ENCODE measurements at regions not wholly inside any gene's neighbourhood (a gene's known extent, or its start where the extent isn't known, plus 50 kb on each side); places are given as distances from the start of the nearest gene placed in this dataset.
"Not testable (repeated sequence)": the region's sequence is repeated elsewhere in the genome, so short reads cannot be mapped to it uniquely, and the experiment has no call there.

DNA sequence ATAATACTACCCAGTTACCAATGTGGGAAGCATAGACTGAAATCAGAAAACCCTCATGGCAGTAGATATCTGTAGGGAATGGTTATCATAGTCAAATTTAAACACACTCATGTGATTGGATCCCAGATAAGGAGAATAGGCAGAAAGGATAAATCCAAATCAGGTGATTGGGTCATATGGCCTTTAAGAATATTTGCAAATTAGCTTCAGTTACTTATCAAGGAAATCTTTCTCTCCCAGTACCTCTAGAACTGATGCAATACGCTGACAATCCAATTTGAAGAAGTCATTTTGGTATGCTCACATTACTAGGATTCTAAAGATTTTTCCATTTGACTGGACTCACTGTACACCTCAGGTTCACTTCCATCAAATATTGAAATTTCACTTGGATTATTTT is 87.7 kb upstream of the MNS1 start:
- no peaks in the 10 kb centered on the region for H3K4me1 ChIP-seq (ENCODE audit: control insufficient read depth, extremely low read depth, insufficient read depth, low read length)
- H4K20me1 ChIP-seq (ENCODE audit: control insufficient read depth, extremely low read depth, insufficient read depth, low read length) = no peaks in the 10 kb centered on the region
- no peak overlapping the region for H3K27ac ChIP-seq (ENCODE audit: insufficient read depth, low read length)
- no peaks in the 10 kb centered on the region for H3K36me3 ChIP-seq (ENCODE audit: control insufficient read depth, insufficient read depth, low read length)
- H3K27me3 ChIP-seq (ENCODE audit: control insufficient read depth, insufficient read depth, low read length) = no peaks in the 10 kb centered on the region
- no peak overlapping the region for H3K4me3 ChIP-seq (replicated peaks in 1 of 4; ENCODE audit: control extremely low read depth in 1 of 4, insufficient read depth in 1 of 4, low read depth in 3 of 4, low read length in 4 of 4)
- H3K4me2 ChIP-seq (ENCODE audit: extremely low read depth, insufficient read depth, low read length) = no peak overlapping the region
- DNase-seq (ENCODE audit: low read depth in 2 of 2) = no peak
- H3K79me2 ChIP-seq (ENCODE audit: control insufficient read depth, insufficient read depth, low read length) = no peaks in the 10 kb centered on the region
- H3K9me3 ChIP-seq (ENCODE audit: control insufficient read depth, insufficient read depth, low read depth, low read length) = no peaks in the 10 kb centered on the region
- TF ChIP-seq CTCF (conservative IDR thresholded peaks at IDR 0.05 in 1 of 2, IDR thresholded peaks at IDR 0.05 in 1 of 2; ENCODE audit: low read depth in 1 of 2, low read length in 2 of 2) = no peak
- no peak for TF ChIP-seq EZH2 (IDR thresholded peaks at IDR 0.05; ENCODE audit: low read length, missing control alignments)
- H2AFZ ChIP-seq (ENCODE audit: low read length) = no peak overlapping the region
- H3K9ac ChIP-seq (ENCODE audit: insufficient read depth, low read length) = no peak overlapping the region

- not testable (repeated sequence) for H3K9me3 ChIP-seq (ENCODE audit: control insufficient read depth, insufficient read depth, low read depth, low read length); H3K4me1 ChIP-seq (ENCODE audit: control insufficient read depth, extremely low read depth, insufficient read depth, low read length); H2AFZ ChIP-seq (ENCODE audit: low read length); H4K20me1 ChIP-seq (ENCODE audit: control insufficient read depth, extremely low read depth, insufficient read depth, low read length); H3K9ac ChIP-seq (ENCODE audit: insufficient read depth, low read length); H3K4me2 ChIP-seq (ENCODE audit: extremely low read depth, insufficient read depth, low read length); H3K36me3 ChIP-seq (ENCODE audit: control insufficient read depth, insufficient read depth, low read length); H3K27me3 ChIP-seq (ENCODE audit: control insufficient read depth, insufficient read depth, low read length); DNase-seq (ENCODE audit: low read depth in 2 of 2); H3K79me2 ChIP-seq (ENCODE audit: control insufficient read depth, insufficient read depth, low read length); H3K4me3 ChIP-seq (replicated peaks in 1 of 4; ENCODE audit: control extremely low read depth in 1 of 4, insufficient read depth in 1 of 4, low read depth in 3 of 4, low read length in 4 of 4); H3K27ac ChIP-seq (ENCODE audit: insufficient read depth, low read length)
These were observed 75.6 kb upstream of the MNS1 start for GRCh38 chr15:56540570-56540969.

DNA sequence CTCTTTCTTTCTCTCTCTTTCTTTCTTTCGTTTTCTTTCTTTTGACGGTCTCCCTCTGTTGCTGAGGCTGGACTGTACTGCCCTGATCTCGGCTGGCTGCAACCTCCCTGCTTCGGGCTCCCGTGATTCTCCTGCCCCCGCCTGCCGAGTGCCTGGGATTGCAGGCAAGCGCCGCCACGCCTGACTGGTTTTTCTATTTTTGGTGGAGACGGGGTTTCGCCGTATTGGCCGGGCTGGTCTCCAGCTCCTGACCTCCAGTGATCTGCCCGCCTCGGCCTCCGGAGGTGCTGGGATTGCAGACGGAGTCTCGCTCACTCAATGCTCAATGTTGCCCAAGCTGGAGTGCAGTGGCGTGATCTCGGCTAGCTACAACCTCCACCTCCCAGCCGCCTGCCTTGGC is 75.2 kb upstream of the MNS1 start:
- not testable (repeated sequence) for H2AFZ ChIP-seq (ENCODE audit: low read length); H3K27me3 ChIP-seq (ENCODE audit: control insufficient read depth, insufficient read depth, low read length); H3K27ac ChIP-seq (ENCODE audit: insufficient read depth, low read length); H3K4me1 ChIP-seq (ENCODE audit: control insufficient read depth, extremely low read depth, insufficient read depth, low read length); H3K79me2 ChIP-seq (ENCODE audit: control insufficient read depth, insufficient read depth, low read length); H3K4me3 ChIP-seq (replicated peaks in 1 of 4; ENCODE audit: control extremely low read depth in 1 of 4, insufficient read depth in 1 of 4, low read depth in 3 of 4, low read length in 4 of 4); H3K9me3 ChIP-seq (ENCODE audit: control insufficient read depth, insufficient read depth, low read depth, low read length); H3K36me3 ChIP-seq (ENCODE audit: control insufficient read depth, insufficient read depth, low read length); H4K20me1 ChIP-seq (ENCODE audit: control insufficient read depth, extremely low read depth, insufficient read depth, low read length); DNase-seq (ENCODE audit: low read depth in 2 of 2); H3K4me2 ChIP-seq (ENCODE audit: extremely low read depth, insufficient read depth, low read length); H3K9ac ChIP-seq (ENCODE audit: insufficient read depth, low read length)

- no peak for DNase-seq (ENCODE audit: low read depth in 2 of 2)
- H2AFZ ChIP-seq (ENCODE audit: low read length) = no peak overlapping the region
- no peak overlapping the region for H3K9ac ChIP-seq (ENCODE audit: insufficient read depth, low read length)
- H3K36me3 ChIP-seq (ENCODE audit: control insufficient read depth, insufficient read depth, low read length) = no peaks in the 10 kb centered on the region
- no peaks in the 10 kb centered on the region for H3K79me2 ChIP-seq (ENCODE audit: control insufficient read depth, insufficient read depth, low read length)
- H3K4me2 ChIP-seq (ENCODE audit: extremely low read depth, insufficient read depth, low read length) = no peak overlapping the region
- H3K27ac ChIP-seq (ENCODE audit: insufficient read depth, low read length) = no peak overlapping the region
- TF ChIP-seq EZH2 (IDR thresholded peaks at IDR 0.05; ENCODE audit: low read length, missing control alignments) (no peak), CTCF (conservative IDR thresholded peaks at IDR 0.05 in 1 of 2, IDR thresholded peaks at IDR 0.05 in 1 of 2; ENCODE audit: low read depth in 1 of 2, low read length in 2 of 2) (no peak)
- H3K27me3 ChIP-seq (ENCODE audit: control insufficient read depth, insufficient read depth, low read length) = peaks cover 2% of the 10 kb centered on the region
- no peaks in the 10 kb centered on the region for H4K20me1 ChIP-seq (ENCODE audit: control insufficient read depth, extremely low read depth, insufficient read depth, low read length)
- no peak overlapping the region for H3K4me3 ChIP-seq (replicated peaks in 1 of 4; ENCODE audit: control extremely low read depth in 1 of 4, insufficient read depth in 1 of 4, low read depth in 3 of 4, low read length in 4 of 4)
- H3K9me3 ChIP-seq (ENCODE audit: control insufficient read depth, insufficient read depth, low read depth, low read length) = no peaks in the 10 kb centered on the region
- no peaks in the 10 kb centered on the region for H3K4me1 ChIP-seq (ENCODE audit: control insufficient read depth, extremely low read depth, insufficient read depth, low read length)
These were observed 74.1 kb upstream of the MNS1 start for GRCh38 chr15:56538901-56539545.
